Activated T-cell treated with anti-CD3 and anti-CD28 coated beads, Interleukin-2, amount 50 U/mL, for 48 hours (primary cell): ENCODE measurements at regions not wholly inside any gene's neighbourhood (a gene's known extent, or its start where the extent isn't known, plus 50 kb on each side); places are given as distances from the start of the nearest gene placed in this dataset.

ENCODE experiments used
- DNase-seq, 2 experiments: peaks; one replicate each; pipeline ENCODE4 v3.0.0-alpha.2; 2020

DNA sequence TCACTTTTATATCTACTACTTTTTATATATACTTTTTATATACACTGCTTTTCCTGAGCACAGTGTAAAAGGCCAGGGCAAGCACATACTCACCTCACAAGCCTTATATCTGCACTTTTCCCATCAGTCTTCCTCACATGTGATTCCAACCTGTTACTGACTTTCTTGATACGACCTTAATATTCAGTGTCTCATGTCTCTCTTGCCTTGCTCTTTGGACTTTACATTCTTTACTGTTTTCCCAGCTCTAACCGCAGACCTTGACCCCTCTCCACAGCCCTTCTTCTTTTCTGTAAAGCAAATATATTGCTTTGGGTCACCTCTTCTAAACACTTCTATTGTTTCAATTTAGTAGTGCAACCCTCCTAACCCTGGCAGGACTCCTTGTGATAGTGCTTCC is 353.1 kb upstream of the ANO5 start:
- no peak for DNase-seq

DNA sequence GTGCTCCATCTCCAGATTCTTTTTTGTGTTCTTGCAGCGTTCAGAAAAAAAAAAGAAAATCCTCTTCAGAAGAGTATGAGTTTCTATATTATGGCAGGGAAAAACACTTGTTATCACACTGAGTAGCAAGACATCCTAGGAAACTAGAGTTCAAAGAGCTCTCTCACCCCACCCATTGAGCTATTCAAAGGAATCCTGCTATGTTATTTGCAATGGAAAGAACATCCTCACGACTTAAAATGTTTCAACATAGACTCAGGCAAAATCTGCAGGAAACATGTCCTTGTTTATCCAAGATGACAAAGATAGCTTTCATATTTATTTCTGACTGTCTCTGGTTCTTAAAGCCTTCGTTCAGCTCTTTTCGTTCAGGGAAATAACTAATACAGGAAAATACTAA is 331.6 kb upstream of the ANO5 start:
- DNase-seq: no peak

GRCh38 chr11:21865541-21865940 is 327.3 kb upstream of the ANO5 start:
- no peak for DNase-seq

DNA sequence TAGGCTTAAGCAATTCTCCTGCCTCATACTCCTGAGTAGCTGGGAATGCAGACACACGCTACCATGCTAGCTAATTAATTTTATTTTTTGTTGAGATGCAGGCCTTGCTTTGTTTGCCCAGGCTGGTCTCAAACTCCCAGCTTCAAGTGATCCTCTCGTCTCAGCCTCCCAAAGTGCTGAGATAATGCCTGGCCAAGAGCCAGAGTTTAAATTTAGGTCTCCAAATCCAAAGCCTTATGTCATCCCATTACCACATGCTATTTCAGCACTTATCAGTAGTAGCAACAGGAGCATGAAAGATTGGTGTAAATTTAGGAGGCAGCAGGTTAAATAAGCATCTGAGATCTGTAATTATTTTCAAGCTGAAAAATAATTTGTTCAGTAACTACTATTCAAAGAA is 326.1 kb upstream of the ANO5 start:
- DNase-seq: no peak

DNA sequence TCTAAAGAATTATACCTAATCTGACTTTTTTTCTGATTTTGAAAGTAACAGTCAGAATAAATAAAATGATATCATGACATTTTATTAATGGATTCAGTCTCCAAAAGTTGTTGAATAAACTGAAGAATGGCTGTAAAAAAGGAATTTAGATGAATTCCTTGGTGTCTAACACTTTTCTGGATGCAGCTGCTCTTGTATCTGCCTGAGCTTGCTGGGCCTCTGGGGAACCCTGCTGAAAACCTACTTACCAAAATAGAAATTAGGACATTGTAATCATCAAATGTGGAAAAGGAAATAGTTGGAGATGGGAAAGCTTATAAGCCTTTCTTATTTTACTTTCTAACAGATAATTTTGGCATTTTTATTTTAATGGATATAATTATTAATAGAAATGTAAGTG is 315.7 kb upstream of the ANO5 start:
- DNase-seq: no peak

- DNase-seq: no peak
Observed at GRCh38 chr11:21883354-21883753, 309.5 kb upstream of the ANO5 start.

DNA sequence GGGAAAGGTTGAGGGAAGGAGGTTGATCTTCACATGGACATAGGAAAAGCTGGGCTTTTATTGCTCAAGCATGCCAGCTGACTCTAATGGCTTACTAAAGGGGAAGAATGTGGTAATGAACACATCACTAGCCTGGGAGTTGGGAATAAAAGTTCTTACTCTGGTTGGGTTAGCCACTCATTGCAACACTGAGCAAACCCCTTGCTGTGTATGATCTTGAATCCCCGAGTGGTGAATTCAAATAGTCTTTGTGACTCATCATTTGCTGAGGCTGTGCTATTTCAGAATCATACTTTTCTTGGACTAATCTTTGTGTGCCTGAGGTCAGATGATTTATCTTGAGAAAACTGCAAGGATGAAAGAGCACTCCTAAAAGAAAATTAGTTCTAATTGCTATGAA is 304.1 kb upstream of the ANO5 start:
- no peak for DNase-seq

GRCh38 chr11:21892736-21893564 is 299.9 kb upstream of the ANO5 start:
- DNase-seq: no peak

DNA sequence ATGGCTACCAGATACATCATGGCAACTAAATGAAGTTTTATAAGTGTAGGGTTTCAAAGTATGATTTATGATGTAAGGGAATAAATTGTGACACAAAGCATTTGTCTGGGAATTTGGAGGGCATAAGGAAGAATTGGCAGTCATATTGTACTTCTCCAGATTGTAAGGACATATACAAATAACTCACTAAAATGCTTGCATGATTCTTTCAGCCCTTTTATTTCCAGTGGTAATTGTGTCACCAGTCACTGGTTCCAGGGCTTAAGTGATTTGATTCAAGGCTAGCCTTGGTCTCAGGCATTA is 299.4 kb upstream of the ANO5 start:
- no peak for DNase-seq

- DNase-seq: no peak
Observed at GRCh38 chr11:21894492-21894891, 298.4 kb upstream of the ANO5 start.

- DNase-seq: no peak
Observed at GRCh38 chr11:21895686-21896085, 297.2 kb upstream of the ANO5 start.

GRCh38 chr11:21896216-21896615 is 296.7 kb upstream of the ANO5 start:
- no peak for DNase-seq

DNA sequence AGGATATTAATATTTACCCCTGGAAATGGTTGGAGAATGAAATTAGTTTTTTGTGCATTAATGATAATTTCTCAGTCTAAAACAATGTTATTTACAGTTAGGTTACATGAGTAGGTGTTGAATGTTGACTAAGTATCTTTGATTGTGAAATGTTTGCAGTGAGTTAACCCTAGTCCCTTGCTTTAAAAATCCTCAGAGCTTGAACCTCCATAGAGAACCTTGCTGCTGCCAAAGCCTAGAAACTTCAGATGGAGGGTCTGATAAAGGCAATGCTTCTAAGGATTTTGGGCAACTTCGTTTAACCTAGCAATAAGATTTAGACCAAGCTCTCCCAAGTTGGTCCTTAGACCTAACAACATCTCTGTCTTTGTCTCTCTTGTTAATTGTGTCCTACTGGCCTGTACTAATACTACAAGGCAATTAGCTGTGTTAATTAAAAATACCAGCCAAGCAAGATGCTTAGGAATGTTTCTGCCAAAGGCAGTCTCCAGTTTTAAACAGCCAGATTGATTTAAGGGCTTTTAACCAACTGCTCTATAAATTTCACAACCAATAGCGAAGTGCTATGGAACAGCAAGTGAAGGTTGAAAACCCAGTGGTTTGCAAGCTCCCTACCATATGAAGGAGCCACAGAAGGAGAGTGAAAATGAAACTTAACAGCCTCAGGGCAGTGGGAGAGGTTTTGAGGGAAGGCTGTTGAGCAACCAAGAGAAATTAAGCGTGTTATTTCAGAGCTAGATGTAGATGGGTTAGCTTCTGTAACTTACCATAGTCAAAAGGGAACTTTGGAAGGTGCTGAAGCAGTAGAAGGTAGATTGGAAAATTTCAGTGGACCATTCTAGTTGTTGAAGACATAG is 295.9 kb upstream of the ANO5 start:
- DNase-seq: no peak

DNA sequence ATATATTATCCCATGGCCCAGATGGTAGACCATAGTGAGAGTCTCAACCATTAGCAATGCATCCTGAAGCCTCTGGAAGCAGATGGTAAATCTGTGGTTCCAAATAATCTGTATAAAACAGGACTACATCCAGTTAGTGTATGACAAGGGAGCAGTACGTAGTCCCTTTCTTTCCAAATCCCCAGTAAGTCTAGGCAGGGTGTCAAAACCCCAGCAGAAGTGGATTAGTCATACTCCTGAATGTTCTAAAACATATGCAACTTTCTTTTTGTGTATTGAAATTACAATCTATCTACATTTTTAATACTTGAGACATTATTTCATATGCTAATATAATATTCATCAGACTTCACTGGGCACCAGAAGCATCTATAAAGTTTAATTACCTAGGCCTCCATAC is 295.1 kb upstream of the ANO5 start:
- DNase-seq: no peak

GRCh38 chr11:21908211-21908610 is 284.7 kb upstream of the ANO5 start:
- no peak for DNase-seq

DNA sequence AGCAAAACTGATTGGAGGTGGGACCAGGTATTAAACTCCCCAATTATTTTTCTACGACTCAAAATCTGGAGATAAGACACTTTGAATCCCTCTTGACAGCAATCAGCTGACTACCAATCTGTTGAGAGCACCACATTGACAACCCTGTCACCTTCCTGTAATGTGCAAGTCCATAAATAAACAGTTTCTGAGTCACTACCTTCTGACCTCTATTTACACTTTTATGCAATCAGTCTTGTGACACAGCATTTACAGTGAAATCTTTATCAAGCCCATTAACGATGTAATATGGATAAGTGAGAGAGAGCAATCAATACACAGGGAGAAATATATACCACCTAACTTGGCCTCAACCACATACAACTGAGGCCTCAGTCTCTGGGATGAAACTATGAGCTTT is 283.7 kb upstream of the ANO5 start:
- no peak for DNase-seq

- no peak for DNase-seq
Observed at GRCh38 chr11:21911061-21911460, 281.8 kb upstream of the ANO5 start.

GRCh38 chr11:21912285-21912684 is 280.6 kb upstream of the ANO5 start:
- no peak for DNase-seq

GRCh38 chr11:21921151-21921550 is 271.7 kb upstream of the ANO5 start:
- DNase-seq: no peak

DNA sequence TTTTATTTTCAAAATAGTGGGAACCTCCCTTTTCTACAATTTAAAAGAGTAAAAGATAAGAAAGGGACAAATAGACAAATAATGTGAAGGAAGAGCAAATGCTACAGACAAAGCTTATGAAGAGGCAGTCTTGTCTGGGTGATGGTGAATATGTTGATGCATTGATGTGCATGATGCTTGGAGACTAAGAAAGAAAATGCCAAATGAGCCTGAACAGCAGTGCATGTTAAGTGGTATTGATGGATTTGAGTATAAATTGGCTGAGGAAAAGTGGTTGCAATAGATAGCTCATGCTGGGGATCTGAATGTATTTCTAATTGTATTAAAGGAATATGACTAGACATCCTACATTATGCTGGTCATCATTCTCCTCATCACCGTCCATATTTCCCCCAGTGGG is 268.6 kb upstream of the ANO5 start:
- DNase-seq: no peak

GRCh38 chr11:21927628-21928027 is 265.3 kb upstream of the ANO5 start:
- no peak for DNase-seq

DNA sequence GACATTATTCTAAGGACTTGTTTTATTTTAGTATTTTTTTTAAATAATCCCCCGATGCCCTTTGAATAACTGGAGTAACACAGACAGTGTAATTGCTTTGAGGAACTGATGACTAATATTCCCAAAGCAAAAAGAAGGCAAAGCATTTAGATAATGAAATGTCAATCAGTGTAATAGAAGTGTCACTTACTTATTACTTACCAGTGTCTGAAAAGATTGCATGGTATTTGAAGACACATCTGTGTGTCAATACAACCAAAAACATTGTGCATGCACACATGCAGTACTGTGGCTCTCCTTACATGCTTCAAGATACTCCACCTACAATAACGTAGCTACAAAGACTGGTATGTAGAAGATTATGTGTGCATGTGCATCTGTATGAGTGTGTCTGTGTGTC is 264.0 kb upstream of the ANO5 start:
- DNase-seq: no peak

DNA sequence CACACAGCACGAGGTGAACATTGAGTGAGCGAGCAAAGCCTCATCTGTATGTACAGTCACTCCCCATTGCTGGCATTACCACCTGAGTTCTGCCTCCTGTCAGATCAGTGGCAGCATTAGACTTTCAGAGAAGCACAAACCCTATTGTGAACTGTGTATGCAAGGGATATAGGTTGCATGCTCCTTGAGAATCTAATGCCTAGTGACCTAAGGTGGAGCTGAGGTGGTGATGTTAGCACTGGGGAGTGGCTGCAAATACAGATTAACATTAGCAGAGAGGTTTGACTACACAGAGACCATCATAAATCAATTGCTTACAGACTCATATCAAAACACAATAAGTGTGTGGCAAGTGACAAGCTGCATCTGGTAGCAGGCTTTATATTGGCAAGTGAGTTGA is 262.5 kb upstream of the ANO5 start:
- DNase-seq: no peak

GRCh38 chr11:21931436-21932101 is 261.3 kb upstream of the ANO5 start:
- no peak for DNase-seq
